VCaP (cell line): ENCODE measurements at regions not wholly inside any gene's neighbourhood (a gene's known extent, or its start where the extent isn't known, plus 50 kb on each side); places are given as distances from the start of the nearest gene placed in this dataset.

ENCODE experiments used
- H3K27ac ChIP-seq: fragments of 450-650 bp; 2 replicates; pipeline ENCODE4 v1.5.1; 2017
- CTCF ChIP-seq: fragments of 450-650 bp; conservative IDR thresholded peaks from 2 replicates; pipeline ENCODE4 v1.5.1; 2017; ENCODE audit warnings: mild to moderate bottlenecking, moderate library complexity

GRCh38 chr4:179618966-179619365, 2176.7 kb upstream of the AGA start:
- H3K27ac ChIP-seq, result no peak overlapping the region
- TF ChIP-seq CTCF, result no peak

GRCh38 chr4:179624768-179625181, 2182.5 kb upstream of the AGA start:
- H3K27ac ChIP-seq, result no peak overlapping the region
- no peak for TF ChIP-seq CTCF

- TF ChIP-seq CTCF, result no peak
- H3K27ac ChIP-seq, result no peak overlapping the region
These were observed 2183.2 kb upstream of the AGA start for GRCh38 chr4:179625406-179625805.

- no peak overlapping the region for H3K27ac ChIP-seq
- TF ChIP-seq CTCF, result no peak
These were observed 2184.4 kb upstream of the AGA start for GRCh38 chr4:179626687-179627086.

GRCh38 chr4:179631321-179631720, 2189.1 kb upstream of the AGA start:
- no peak overlapping the region for H3K27ac ChIP-seq
- TF ChIP-seq CTCF, result no peak

- TF ChIP-seq CTCF, result no peak
- H3K27ac ChIP-seq, result no peak overlapping the region
These were observed 2192.6 kb upstream of the AGA start for GRCh38 chr4:179634862-179635261.

GRCh38 chr4:179662522-179662921, 2220.3 kb upstream of the AGA start:
- no peak for TF ChIP-seq CTCF
- H3K27ac ChIP-seq, result no peak overlapping the region
